Coronary artery (tissue), 2 donors: ENCODE measurements at regions not wholly inside any gene's neighbourhood (a gene's known extent, or its start where the extent isn't known, plus 50 kb on each side); places are given as distances from the start of the nearest gene placed in this dataset.

Source experiments
- DNase-seq: peaks from one replicate; pipeline ENCODE4 v3.0.0-alpha.2; 2017; ENCODE audit warnings: low spot score
- H3K27ac ChIP-seq, 2 donors: fragments of 200-600 bp; sonication (generic); one replicate each; pipeline ENCODE4 v1.5.1; 2016 to 2019
- H3K4me3 ChIP-seq: fragments of 200-600 bp; sonication (generic); 2 replicates; pipeline ENCODE4 v1.5.1; 2016; ENCODE audit warnings: mild to moderate bottlenecking, moderate library complexity
- TF ChIP-seq, protein P1 (sequence below): fragments of 200-600 bp; sonication (generic); IDR thresholded peaks from one replicate; pipeline ENCODE4 v1.5.1; 2019; ENCODE audit warnings: antibody characterized with exemption

DNA sequence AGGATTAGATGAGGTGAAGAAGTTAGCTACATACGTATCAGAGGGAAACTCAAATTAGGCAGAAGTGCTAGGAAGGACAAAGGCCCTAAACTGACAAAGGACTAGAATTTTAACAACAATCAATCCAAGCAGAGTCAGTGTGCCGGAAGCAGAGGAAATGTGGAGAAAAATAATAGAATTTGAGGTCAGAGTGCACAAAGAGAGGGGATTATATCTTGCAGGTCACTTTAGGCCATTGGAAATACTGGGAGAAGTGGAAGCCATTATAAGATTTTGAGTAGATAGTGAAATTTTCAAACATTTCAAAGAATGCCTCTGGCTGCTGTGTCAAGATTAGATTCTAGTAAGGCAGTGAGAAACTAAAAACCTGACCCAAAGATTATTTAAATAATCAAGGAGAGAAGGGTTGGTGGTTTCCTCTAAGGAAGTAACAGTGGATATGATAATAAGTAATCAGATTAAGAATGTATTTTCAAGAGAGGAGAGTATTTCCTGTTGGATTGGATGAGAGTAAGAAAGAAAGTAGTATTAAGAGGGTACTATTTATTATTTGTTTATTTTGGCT is 889.2 kb upstream of the NCAM2 start:
- no peak for DNase-seq
- Histone ChIP-seq H3K4me3 (no peak overlapping the region), H3K27ac (no peak overlapping the region)
- TF ChIP-seq, protein P1, sequence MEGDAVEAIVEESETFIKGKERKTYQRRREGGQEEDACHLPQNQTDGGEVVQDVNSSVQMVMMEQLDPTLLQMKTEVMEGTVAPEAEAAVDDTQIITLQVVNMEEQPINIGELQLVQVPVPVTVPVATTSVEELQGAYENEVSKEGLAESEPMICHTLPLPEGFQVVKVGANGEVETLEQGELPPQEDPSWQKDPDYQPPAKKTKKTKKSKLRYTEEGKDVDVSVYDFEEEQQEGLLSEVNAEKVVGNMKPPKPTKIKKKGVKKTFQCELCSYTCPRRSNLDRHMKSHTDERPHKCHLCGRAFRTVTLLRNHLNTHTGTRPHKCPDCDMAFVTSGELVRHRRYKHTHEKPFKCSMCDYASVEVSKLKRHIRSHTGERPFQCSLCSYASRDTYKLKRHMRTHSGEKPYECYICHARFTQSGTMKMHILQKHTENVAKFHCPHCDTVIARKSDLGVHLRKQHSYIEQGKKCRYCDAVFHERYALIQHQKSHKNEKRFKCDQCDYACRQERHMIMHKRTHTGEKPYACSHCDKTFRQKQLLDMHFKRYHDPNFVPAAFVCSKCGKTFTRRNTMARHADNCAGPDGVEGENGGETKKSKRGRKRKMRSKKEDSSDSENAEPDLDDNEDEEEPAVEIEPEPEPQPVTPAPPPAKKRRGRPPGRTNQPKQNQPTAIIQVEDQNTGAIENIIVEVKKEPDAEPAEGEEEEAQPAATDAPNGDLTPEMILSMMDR = no peak

DNA sequence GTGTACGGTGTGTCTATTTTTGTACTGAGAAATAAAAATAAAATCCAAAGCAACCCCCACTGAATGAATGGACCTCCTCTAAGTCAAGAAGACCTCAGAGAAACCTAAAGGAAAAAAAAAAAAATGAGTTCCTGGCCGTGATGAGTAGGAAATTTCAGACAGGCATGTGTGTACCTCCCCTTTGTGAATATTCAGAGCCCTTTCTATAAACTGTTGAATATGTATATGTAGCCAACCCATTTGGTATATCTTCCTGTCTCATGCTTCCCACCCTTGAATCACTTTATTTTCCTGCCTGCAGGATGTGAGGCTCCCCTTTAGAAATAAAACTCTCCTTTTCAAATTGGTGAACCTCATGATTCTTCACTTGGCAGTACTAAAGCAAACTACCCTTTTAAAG is 887.8 kb upstream of the NCAM2 start:
- DNase-seq = no peak
- TF ChIP-seq, protein P1 = no peak
- Histone ChIP-seq H3K27ac (no peak overlapping the region), H3K4me3 (no peak overlapping the region)

DNA sequence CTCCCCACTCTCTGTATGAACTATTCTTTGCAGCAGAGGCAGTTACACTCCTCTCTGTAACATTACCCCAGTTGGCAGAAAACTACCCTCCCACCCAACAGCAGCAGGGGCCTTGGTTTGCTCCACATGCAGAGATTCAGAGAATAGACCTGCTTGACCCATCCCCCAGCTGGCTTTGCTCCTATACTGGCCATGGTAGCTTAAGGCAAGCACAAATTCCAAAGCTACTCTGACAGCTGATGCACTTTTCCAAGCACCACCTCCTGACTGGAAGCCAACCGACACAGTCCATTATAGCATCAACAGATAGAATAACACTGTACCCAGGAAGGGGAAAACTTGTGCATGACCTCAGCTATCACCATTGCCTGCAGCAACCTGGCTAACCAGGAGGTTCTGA is 846.5 kb upstream of the NCAM2 start:
- no peak overlapping the region for H3K4me3 ChIP-seq
- TF ChIP-seq, protein P1 = no peak
- no peak for DNase-seq
- no peak overlapping the region for H3K27ac ChIP-seq

DNA sequence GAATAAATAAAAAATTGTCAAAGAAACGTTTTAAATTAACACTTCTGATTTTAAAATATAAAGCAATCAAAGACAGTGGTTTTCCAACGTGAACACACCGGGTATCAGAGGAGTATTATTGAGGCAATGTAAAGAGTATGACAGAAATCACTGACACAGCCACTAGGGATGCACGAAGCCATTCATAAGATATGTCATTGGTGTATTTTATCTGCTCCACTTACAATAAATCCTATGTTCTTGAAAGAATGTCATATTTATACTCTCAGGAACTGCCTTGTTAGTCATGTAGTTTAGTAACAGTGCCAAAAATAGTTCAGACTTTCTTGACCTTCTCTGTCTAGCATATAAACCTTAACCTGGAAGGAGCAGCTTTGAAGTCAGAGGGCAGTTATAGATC is 835.0 kb upstream of the NCAM2 start:
- no peak overlapping the region for H3K27ac ChIP-seq
- TF ChIP-seq, protein P1 = no peak
- no peak overlapping the region for H3K4me3 ChIP-seq
- no peak for DNase-seq

DNA sequence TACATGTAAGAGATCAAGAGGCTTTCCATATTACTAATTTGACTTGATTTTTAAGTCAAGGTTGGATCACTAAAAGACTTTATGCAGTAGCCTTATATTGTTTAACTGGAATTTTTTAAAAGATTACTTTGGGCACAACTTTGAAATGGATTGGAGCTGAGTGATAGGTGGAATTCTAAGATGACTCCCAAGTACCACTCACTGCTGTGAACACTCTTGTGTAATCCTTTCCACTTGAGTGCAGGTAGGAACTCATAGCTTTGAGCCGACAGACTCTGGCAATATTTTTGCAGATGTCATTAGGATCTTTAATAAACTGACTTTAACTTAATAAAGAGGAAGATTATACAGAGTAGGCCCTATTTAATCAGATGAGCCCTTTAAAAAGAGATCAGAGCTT is 831.1 kb upstream of the NCAM2 start:
- no peak overlapping the region for H3K4me3 ChIP-seq
- TF ChIP-seq, protein P1 = no peak
- no peak for DNase-seq
- H3K27ac ChIP-seq = no peak overlapping the region

DNA sequence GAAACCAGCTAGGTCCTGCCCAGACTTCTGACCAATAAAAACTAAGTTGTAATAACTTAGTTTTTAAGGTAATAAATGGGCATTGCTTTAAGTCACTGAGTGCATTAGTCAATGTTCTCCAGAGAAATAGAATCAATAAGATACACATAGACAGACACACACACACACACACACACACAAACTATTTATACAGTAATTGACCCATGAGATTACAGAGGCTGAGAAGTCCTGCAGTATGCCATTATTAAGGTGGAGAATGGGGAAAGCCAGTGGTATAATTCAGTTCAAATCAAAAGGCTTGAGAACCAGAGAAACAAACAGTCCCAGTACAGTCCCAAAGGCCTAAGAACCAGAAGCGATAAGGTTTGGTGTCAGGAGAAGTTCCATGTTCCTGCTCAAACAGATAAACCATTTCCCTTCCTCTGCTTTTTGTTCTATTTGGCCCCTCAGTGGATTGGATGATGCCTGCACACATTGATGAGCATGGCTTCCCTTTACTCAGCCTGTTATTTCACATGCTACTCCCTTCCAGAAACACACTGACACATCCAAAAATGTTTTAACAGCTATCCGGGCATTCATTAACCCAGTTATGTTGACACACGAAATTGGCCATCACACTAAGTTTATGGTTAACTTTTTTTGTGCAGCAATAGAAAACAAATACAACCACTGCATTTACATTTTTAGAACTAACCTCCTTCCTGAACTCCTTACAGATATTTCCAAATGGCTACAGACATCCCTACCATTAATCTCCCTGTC is 828.2 kb upstream of the NCAM2 start:
- TF ChIP-seq, protein P1 = no peak
- Histone ChIP-seq H3K4me3 (no peak overlapping the region), H3K27ac (no peak overlapping the region)
- DNase-seq = no peak

DNA sequence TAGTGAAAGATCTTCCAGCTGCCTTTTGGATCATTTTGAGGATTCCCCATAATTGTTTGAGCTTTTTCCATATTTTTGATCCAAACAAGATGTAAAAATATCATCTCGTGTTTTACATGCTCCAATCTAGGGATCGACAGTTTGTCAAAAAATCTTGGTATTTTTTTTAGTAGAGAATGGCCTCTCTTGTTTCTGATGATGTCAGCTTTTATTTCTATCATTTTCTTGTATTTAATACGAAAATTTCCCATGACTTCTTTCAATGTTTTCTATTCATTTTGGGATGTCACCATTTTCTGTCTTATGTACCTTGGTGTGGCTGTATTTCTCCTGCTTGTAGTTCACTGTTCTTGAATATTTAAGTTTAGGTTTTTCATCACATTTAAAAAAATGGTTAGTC is 812.0 kb upstream of the NCAM2 start:
- Histone ChIP-seq H3K4me3 (no peak overlapping the region), H3K27ac (no peak overlapping the region)
- TF ChIP-seq, protein P1 = no peak
- no peak for DNase-seq
